ENCODE measurements at regions not wholly inside any gene's neighbourhood (a gene's known extent, or its start where the extent isn't known, plus 50 kb on each side); places are given as distances from the start of the nearest gene placed in this dataset.

GRCh38 chr10:8502573-8502972, 448.1 kb downstream of the GATA3 start:
- TF ChIP-seq CTCF (IDR thresholded peaks at IDR 0.05; ENCODE audit: poor library complexity) (no peak), EZH2 (IDR thresholded peaks at IDR 0.05; ENCODE audit: borderline replicate concordance) (no peak)
